Endothelial cell of umbilical vein (primary cell): ENCODE measurements at regions not wholly inside any gene's neighbourhood (a gene's known extent, or its start where the extent isn't known, plus 50 kb on each side); places are given as distances from the start of the nearest gene placed in this dataset.

ENCODE experiments used
- BruUV-seq: library from RNA; stranded (reverse); fragments of 400-500 nt; replicated peaks from 2 replicates; lab custom pipeline; 2021; lab: Mats Ljungman, UMichigan
- CTCF ChIA-PET: fragments of 300-600, 350-600 bp; sonication (Branson Sonifier 250); formaldehyde crosslinking; loops from one replicate; lab custom pipeline; 2021; ENCODE audit warnings: antibody characterized with exemption, inconsistent platforms; lab: Charles Lee
- POLR2A ChIA-PET: fragments of 300-600, 350-600 bp; sonication (Branson Sonifier 250); formaldehyde crosslinking; loops from one replicate; lab custom pipeline; 2021; ENCODE audit warnings: antibody characterized with exemption, inconsistent platforms; lab: Charles Lee
- DNase-seq: peaks from one replicate; pipeline ENCODE4 v3.0.0-alpha.2; 2011; ENCODE audit warnings: low read depth, low spot score
- FAIRE-seq: peaks from 2 replicates; lab custom pipeline; 2011; peaks lifted over from hg19 to GRCh38; lab: Jason Lieb, UNC
- H2AFZ ChIP-seq: 2 replicates; pipeline ENCODE4 v1.6.0; 2012; ENCODE audit warnings: low read depth, low read length, control low read depth, inconsistent platforms
- H3K27ac ChIP-seq: 2 replicates; pipeline ENCODE4 v1.5.1; 2011; ENCODE audit warnings: low read depth, mild to moderate bottlenecking, control low read depth, low read length, moderate library complexity; ENCODE audit not compliant: insufficient read depth
- H3K27me3 ChIP-seq, 2 experiments: 2 replicates each; pipeline versions ENCODE4 v1.6.0 to v1.6.1; 2011; ENCODE audit warnings: low read length in 2 of 2, mixed read lengths in 1 of 2; ENCODE audit not compliant: control insufficient read depth in 2 of 2, insufficient read depth in 2 of 2
- H3K36me3 ChIP-seq, 2 experiments: 2 replicates in 1 of 2; 3 replicates in 1 of 2; pipeline ENCODE4 v1.5.1; 2011; ENCODE audit warnings: low read length in 2 of 2, mild to moderate bottlenecking in 1 of 2, moderate library complexity in 1 of 2; ENCODE audit not compliant: control insufficient read depth in 2 of 2, insufficient read depth in 2 of 2; ENCODE audit errors: extremely low read depth in 1 of 2
- H3K4me1 ChIP-seq: 3 replicates; pipeline ENCODE4 v1.5.1; 2011; ENCODE audit warnings: mild to moderate bottlenecking, low read length; ENCODE audit not compliant: control insufficient read depth, insufficient read depth; ENCODE audit errors: extremely low read depth
- H3K4me2 ChIP-seq: 2 replicates; pipeline ENCODE4 v1.6.1; 2011; ENCODE audit warnings: low read length, control low read depth, mixed read lengths; ENCODE audit not compliant: insufficient read depth
- H3K4me3 ChIP-seq, 3 experiments: fragments of 200-600 bp in 1 of 3; sonication (generic), shearing (Covaris generic) in 1 of 3; replicated peaks in 1 of 3; 2 replicates each; pipeline ENCODE4 v1.5.1; 2011 to 2016; ENCODE audit warnings: control low read depth in 3 of 3, low read length in 3 of 3, mild to moderate bottlenecking in 2 of 3, inconsistent platforms in 1 of 3, low read depth in 1 of 3, moderate library complexity in 1 of 3; ENCODE audit not compliant: insufficient read depth in 1 of 3
- H3K79me2 ChIP-seq: 2 replicates; pipeline ENCODE4 v1.6.0; 2012; ENCODE audit warnings: low read length, inconsistent platforms; ENCODE audit not compliant: control insufficient read depth, insufficient read depth
- H3K9ac ChIP-seq: replicated peaks from 2 replicates; pipeline ENCODE3; 2011; ENCODE audit warnings: low read length, control low read depth; ENCODE audit not compliant: insufficient read depth; ENCODE audit errors: extremely low read depth
- H3K9me1 ChIP-seq: replicated peaks from 3 replicates; pipeline ENCODE4 v1.6.0; 2011; ENCODE audit warnings: mild to moderate bottlenecking, low read length; ENCODE audit not compliant: control insufficient read depth, insufficient read depth; ENCODE audit errors: extremely low read depth
- H3K9me3 ChIP-seq: replicated peaks from 2 replicates; pipeline ENCODE4 v1.5.1; 2012; ENCODE audit warnings: low read length, inconsistent platforms; ENCODE audit not compliant: control insufficient read depth, insufficient read depth
- H4K20me1 ChIP-seq: replicated peaks from 2 replicates; pipeline ENCODE3; 2011; ENCODE audit warnings: mild to moderate bottlenecking, low read length; ENCODE audit not compliant: control insufficient read depth, insufficient read depth; ENCODE audit errors: extremely low read depth
- EZH2 ChIP-seq: IDR thresholded peaks from 2 replicates; pipeline ENCODE4 v1.6.1; 2012; ENCODE audit warnings: borderline replicate concordance, low read depth, mild to moderate bottlenecking, moderate library complexity, low read length, inconsistent platforms; ENCODE audit not compliant: severe bottlenecking
- FOS ChIP-seq: IDR thresholded peaks from 2 replicates; pipeline ENCODE4 v1.6.1; 2011; ENCODE audit warnings: mild to moderate bottlenecking, low read length, moderate library complexity, borderline replicate concordance; ENCODE audit not compliant: insufficient read depth
- GATA2 ChIP-seq: IDR thresholded peaks from 2 replicates; pipeline ENCODE4 v1.7.0; 2011; ENCODE audit warnings: low read depth, mild to moderate bottlenecking, moderate library complexity, mixed read lengths, low read length; ENCODE audit not compliant: insufficient read length, insufficient read depth
- JUN ChIP-seq: IDR thresholded peaks from 2 replicates; pipeline ENCODE4 v1.6.1; 2011; ENCODE audit warnings: borderline replicate concordance, low read depth; ENCODE audit not compliant: insufficient read length, insufficient read depth
- MYC ChIP-seq: IDR thresholded peaks from one replicate; pipeline ENCODE4 v1.6.1; 2011; ENCODE audit warnings: mild to moderate bottlenecking, low read depth, low read length
- POLR2A ChIP-seq: IDR thresholded peaks from 2 replicates; pipeline ENCODE4 v1.6.1; 2012; ENCODE audit warnings: low read depth, mild to moderate bottlenecking, control low read depth, low read length
- POLR2AphosphoS5 ChIP-seq: IDR thresholded peaks from 2 replicates; pipeline ENCODE4 v1.6.1; 2012; ENCODE audit warnings: low read depth, mild to moderate bottlenecking, control low read depth, low read length, moderate library complexity; ENCODE audit not compliant: insufficient read depth
- dilution Hi-C: fragments of 300-500 bp; cut with MboI; formaldehyde crosslinking; loops from one replicate; pipeline ENCODE4 v1.15.0; 2019; ENCODE audit warnings: low sequenced_read_pairs; ENCODE audit not compliant: extremely low pct_ligation_motif_present
- intact Hi-C: fragments of 100-400 bp; cut with micrococcal nuclease; formaldehyde crosslinking; loops from one replicate; pipeline ENCODE4 v1.10.0; 2022
- TF ChIP-seq, protein P1 (sequence below): IDR thresholded peaks from 2 replicates; pipeline ENCODE4 v1.6.1; 2011; ENCODE audit not compliant: insufficient read depth, insufficient read length
- TF ChIP-seq, protein P2 (sequence below), 2 donors: IDR thresholded peaks; 1 replicate in 1 of 2; 2 replicates in 1 of 2; pipeline ENCODE4 v1.5.1; 2011; ENCODE audit warnings: low read length in 2 of 2, mild to moderate bottlenecking in 2 of 2, moderate library complexity in 2 of 2, control low read depth in 1 of 2, inconsistent platforms in 1 of 2, low read depth in 1 of 2; ENCODE audit not compliant: insufficient read depth in 1 of 2; ENCODE audit errors: extremely low read depth in 1 of 2

- H2AFZ ChIP-seq: no peak overlapping the region
- CTCF ChIA-PET: no interaction called here
- no peak for FAIRE-seq
Observed at GRCh38 chr2:41764131-41764530, 283.7 kb upstream of the PKDCC start.

More at GRCh38 chr2:41764131-41764530, 283.7 kb upstream of the PKDCC start:
- Histone ChIP-seq H3K4me1 (no peaks in the 10 kb centered on the region), H3K9me3 (no peaks in the 10 kb centered on the region), H3K4me3 (no peak overlapping the region), H3K9ac (no peak overlapping the region), H3K27ac (no peak overlapping the region), H3K36me3 (no peaks in the 10 kb centered on the region), H3K4me2 (no peak overlapping the region), H3K79me2 (no peaks in the 10 kb centered on the region), H3K27me3 (no peaks in the 10 kb centered on the region), H4K20me1 (no peaks in the 10 kb centered on the region), H3K9me1 (no peaks in the 10 kb centered on the region)
- POLR2A ChIA-PET: no interaction called here
- no peak for TF ChIP-seq POLR2AphosphoS5
- TF ChIP-seq EZH2: no peak
- TF ChIP-seq POLR2A: no peak
- no peak for TF ChIP-seq GATA2
- TF ChIP-seq, protein P1, sequence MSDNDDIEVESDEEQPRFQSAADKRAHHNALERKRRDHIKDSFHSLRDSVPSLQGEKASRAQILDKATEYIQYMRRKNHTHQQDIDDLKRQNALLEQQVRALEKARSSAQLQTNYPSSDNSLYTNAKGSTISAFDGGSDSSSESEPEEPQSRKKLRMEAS: no peak
- TF ChIP-seq, protein P2, sequence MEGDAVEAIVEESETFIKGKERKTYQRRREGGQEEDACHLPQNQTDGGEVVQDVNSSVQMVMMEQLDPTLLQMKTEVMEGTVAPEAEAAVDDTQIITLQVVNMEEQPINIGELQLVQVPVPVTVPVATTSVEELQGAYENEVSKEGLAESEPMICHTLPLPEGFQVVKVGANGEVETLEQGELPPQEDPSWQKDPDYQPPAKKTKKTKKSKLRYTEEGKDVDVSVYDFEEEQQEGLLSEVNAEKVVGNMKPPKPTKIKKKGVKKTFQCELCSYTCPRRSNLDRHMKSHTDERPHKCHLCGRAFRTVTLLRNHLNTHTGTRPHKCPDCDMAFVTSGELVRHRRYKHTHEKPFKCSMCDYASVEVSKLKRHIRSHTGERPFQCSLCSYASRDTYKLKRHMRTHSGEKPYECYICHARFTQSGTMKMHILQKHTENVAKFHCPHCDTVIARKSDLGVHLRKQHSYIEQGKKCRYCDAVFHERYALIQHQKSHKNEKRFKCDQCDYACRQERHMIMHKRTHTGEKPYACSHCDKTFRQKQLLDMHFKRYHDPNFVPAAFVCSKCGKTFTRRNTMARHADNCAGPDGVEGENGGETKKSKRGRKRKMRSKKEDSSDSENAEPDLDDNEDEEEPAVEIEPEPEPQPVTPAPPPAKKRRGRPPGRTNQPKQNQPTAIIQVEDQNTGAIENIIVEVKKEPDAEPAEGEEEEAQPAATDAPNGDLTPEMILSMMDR (IDR thresholded peaks at IDR 0.05; ENCODE audit: extremely low read depth in 1 of 2, insufficient read depth in 1 of 2, low read depth in 1 of 2, low read length in 2 of 2): no peak
- TF ChIP-seq FOS: no peak
- no peak for TF ChIP-seq MYC
- TF ChIP-seq JUN: no peak
- dilution Hi-C loops: no loop called here
- no TSS peak for BruUV-seq
- no peak for DNase-seq
- intact Hi-C loops: no loop called here
